ENCODE measurements at regions not wholly inside any gene's neighbourhood (a gene's known extent, or its start where the extent isn't known, plus 50 kb on each side); places are given as distances from the start of the nearest gene placed in this dataset.

GRCh38 chr9:79004032-79004431, 567.7 kb upstream of the TLE4 start:
- FAIRE-seq: no peak

More at GRCh38 chr9:79004032-79004431, 567.7 kb upstream of the TLE4 start:
- WGBS, 2 experiments (ENCODE audit: extremely low coverage in 1 of 2, insufficient coverage in 1 of 2, insufficient read length in 1 of 2, insufficient replicate concordance in 2 of 2, low coverage in 1 of 2, low lambda C conversion rate in 2 of 2, missing lambda C conversion rate in 1 of 2): 96 to 100% methylated on average over 1 to 4 of the region's 4 CpGs
- Histone ChIP-seq H2BK15ac (ENCODE audit: low read length) (no peak overlapping the region), H3K56ac (replicated peaks; ENCODE audit: insufficient read length, low read depth, low read length) (no peak overlapping the region), H2BK120ac (replicated peaks; ENCODE audit: low read depth, low read length) (no peak overlapping the region), H4K20me1 (replicated peaks in 1 of 2; ENCODE audit: control insufficient read depth in 1 of 2, insufficient read depth in 2 of 2, low read length in 2 of 2) (no peaks in the 10 kb centered on the region), H3K4ac (replicated peaks; ENCODE audit: insufficient read length, low read depth, low read length) (no peak overlapping the region), H3K4me3 (ENCODE audit: extremely low read depth in 1 of 4, insufficient read depth in 2 of 4, low read depth in 3 of 4, low read length in 4 of 4) (no peak overlapping the region), H3K36me3 (ENCODE audit: control insufficient read depth in 2 of 4, insufficient read depth in 4 of 4, low read length in 3 of 4) (no peaks in the 10 kb centered on the region), H3K23me2 (ENCODE audit: low read depth, low read length) (no peaks in the 10 kb centered on the region), H3K18ac (ENCODE audit: extremely low read depth, low read length) (no peak overlapping the region), H2BK5ac (ENCODE audit: low read depth, low read length) (no peak overlapping the region), H2BK20ac (ENCODE audit: low read length) (no peak overlapping the region), H3K4me1 (replicated peaks in 1 of 4; ENCODE audit: control insufficient read depth in 3 of 4, insufficient read depth in 4 of 4, low read length in 3 of 4) (no peaks in the 10 kb centered on the region), H2BK12ac (ENCODE audit: low read depth, low read length) (no peak overlapping the region), H3K27me3 (replicated peaks in 1 of 4; ENCODE audit: control insufficient read depth in 3 of 4, extremely low read depth in 1 of 4, insufficient read depth in 3 of 4, low read length in 3 of 4) (no peaks in the 10 kb centered on the region), H3K9me3 (ENCODE audit: insufficient read depth in 2 of 2, low read depth in 1 of 2, low read length in 1 of 2) (no peaks in the 10 kb centered on the region), H3K9ac (replicated peaks in 1 of 4; ENCODE audit: extremely low read depth in 1 of 4, low read depth in 3 of 4, low read length in 3 of 4) (no peak overlapping the region), H3K23ac (ENCODE audit: insufficient read length) (no peak overlapping the region), H3K14ac (ENCODE audit: insufficient read length) (no peak overlapping the region), H4K5ac (ENCODE audit: insufficient read length, low read depth, low read length) (no peak overlapping the region), H3K27ac (ENCODE audit: low read depth, low read length) (no peak overlapping the region), H2AK5ac (ENCODE audit: low read depth, low read length) (no peak overlapping the region), H2AFZ (ENCODE audit: low read length) (no peak overlapping the region), H4K8ac (ENCODE audit: extremely low read depth, insufficient read depth, low read length) (no peak overlapping the region), H4K91ac (replicated peaks; ENCODE audit: insufficient read length, low read length) (no peak overlapping the region), H3K4me2 (ENCODE audit: insufficient read depth in 1 of 2, low read depth in 2 of 2, low read length in 2 of 2) (no peak overlapping the region), H3K79me1 (ENCODE audit: low read depth, low read length) (no peaks in the 10 kb centered on the region), H3K79me2 (ENCODE audit: control insufficient read depth in 1 of 2, insufficient read depth in 2 of 2, low read length in 2 of 2) (no peaks in the 10 kb centered on the region)
- CTCF ChIA-PET (ENCODE audit: partially characterized antibody): no interaction called here
- no peak for DNase-seq (ENCODE audit: low read depth in 1 of 2, low spot score in 2 of 2)
- POLR2A ChIA-PET (ENCODE audit: partially characterized antibody): no interaction called here
- TF ChIP-seq FOSL1 (IDR thresholded peaks at IDR 0.05; ENCODE audit: insufficient read depth, low read depth, low read length): no peak
- TF ChIP-seq GTF2F1 (IDR thresholded peaks at IDR 0.05; ENCODE audit: borderline replicate concordance, low read depth, low read length): no peak
- no peak for TF ChIP-seq SUZ12 (IDR thresholded peaks at IDR 0.05; ENCODE audit: low read length)
- TF ChIP-seq KDM5A (IDR thresholded peaks at IDR 0.05; ENCODE audit: low read length): no peak
